CD1c-positive myeloid dendritic cell (primary cell): ENCODE measurements at regions not wholly inside any gene's neighbourhood (a gene's known extent, or its start where the extent isn't known, plus 50 kb on each side); places are given as distances from the start of the nearest gene placed in this dataset.

Experiments
- DNase-seq: peaks from one replicate; pipeline ENCODE4 v3.0.0-alpha.2; 2016; ENCODE audit errors: extremely low spot score

DNA sequence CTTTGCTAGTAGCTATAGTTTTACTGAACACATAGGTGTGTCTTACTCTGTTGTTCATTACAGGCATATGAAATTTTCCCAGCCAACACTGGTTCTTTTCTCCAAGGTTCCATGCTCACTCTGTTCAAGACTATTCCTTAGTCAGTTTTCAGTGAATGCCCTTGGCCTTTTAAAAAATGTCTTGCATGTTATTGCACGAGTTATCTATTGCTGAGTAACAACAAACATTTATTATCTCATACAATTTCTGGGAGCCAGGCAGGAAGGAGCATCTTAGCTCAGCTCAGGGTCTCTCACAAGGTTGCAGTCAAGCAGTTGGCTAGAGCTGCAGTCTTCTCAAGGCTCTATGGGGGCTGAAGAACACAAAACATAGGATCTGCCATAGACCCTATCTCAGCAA is 223.5 kb downstream of the BTG1 start:
- DNase-seq, result no peak

DNA sequence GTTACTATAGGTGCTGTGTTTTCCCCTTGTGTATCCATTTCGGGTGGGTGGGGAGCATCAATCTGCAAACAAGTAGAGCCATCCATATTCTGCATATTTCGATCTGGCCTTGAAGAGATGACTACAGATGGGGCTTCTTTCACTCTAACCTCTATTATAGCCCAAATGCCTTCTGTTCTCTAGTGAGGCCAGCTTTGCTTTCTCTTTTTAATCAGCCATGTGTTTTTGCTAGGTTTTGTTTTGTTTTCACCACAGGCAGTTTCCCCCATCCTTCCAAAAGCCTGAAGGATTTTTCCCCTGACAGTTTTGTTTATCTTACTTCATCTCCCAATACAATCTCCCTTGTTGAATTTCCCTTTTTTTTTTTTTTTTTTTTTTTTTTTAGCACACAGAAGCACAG is 224.1 kb downstream of the BTG1 start:
- no peak for DNase-seq

DNA sequence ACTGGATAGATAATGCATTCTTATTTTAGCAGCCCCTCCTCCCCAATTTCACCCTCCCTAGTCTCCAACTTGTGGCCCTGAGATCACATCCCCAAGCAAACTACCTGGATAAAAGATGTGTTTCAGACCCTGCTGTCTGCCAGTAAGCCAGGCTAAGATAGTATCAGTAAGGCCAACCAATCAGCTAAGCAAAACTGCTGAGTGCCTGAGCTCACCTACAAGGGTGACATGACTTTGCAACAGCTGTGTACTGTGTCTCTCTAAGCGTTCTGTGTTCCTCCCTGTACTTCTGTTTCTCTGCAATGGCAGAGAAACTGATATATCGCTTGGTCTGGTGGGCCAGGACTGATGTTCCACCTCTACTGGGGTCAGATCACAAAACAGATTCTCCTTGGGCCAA is 224.9 kb downstream of the BTG1 start:
- DNase-seq, result no peak

DNA sequence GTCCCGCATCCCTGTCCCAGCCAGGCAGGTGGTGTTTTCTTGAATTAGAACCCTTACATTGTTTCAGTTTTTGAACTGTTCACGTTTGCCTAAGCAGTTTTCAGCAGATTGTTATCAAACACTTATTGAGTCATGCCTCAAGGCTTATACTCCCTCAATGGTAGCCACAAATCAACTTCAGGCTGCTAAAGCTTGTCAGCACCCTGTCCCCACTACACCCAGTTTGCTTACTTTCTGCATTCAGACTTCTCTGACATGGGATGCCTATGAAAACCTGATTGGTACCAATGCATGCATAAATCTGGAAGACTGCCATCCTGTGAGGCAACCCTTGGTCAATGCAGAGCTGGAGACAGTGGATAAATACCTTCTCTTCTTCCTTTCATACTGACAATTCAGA is 225.4 kb downstream of the BTG1 start:
- DNase-seq, result no peak

DNA sequence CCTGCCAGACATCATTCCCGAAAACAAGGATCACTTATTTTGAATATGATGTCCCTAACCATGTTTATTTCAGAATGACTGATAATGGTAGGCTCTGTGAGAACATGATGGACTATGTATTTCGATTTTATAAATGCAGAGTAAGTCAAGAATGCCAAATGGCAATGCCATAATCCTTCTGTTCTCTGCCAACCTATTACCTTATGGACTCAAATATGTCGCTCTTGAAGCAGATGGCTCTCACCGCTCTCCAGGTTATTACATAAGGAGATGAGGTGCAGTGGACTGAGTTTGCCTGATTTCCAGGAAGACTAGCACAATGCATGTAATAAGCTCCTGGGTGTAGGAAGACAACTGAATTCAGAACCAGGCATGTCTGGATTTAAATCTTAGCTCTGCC is 227.2 kb downstream of the BTG1 start:
- DNase-seq, result no peak

DNA sequence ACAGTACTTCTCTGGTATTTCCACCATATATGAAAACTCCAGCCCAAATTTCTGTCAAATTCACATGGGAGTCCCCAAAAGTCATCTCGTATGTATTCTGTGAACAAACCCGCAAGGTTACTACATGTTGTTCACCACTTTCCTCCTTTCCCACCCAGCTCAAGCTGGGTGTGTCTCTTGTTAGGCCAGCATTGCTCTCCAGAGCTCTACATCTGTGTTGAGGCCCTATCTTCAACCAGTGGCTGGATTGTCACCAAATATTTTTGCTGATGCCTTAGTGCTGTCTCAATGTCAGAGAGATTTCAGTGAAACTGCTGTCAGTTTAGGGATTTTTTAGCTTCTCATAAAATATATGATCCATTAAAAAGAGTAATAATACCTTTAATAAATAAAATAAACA is 230.9 kb downstream of the BTG1 start:
- no peak for DNase-seq

DNA sequence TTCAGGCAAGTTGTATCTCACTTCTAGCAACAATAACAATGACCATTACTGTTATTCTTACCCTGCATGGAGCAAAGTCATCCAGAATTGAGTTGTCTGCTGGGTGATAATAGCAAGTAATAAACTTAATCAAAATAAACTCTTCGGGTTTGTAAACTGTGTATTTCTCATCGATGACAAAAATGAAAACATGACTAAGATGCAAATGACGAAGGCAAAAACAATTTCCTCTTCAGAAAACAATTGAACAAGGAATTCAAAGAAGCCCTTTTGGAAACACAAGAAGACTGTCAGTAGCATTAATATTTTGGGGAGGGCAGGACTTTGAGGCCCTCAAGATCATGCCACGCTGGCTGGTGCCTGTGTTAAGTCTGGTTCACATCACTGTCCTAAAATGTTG is 232.0 kb downstream of the BTG1 start:
- no peak for DNase-seq

DNA sequence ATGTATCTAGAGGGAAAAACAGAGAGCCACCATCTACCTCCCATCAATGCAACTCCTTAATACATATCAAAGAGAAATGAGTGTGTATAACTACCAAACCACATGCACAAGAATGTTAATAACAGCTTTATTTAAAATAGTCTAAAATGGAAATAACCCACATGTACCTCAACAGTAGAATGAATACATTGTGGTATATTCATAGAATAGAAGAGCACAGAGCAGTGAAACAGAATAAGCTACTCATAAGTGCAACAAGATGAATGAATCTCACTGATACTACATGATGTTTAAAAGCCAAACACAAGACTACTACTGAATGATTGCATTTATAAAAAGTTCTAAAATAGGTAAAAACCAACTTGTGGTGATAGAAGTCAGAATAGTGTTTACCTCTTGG is 232.5 kb downstream of the BTG1 start:
- DNase-seq, result no peak

DNA sequence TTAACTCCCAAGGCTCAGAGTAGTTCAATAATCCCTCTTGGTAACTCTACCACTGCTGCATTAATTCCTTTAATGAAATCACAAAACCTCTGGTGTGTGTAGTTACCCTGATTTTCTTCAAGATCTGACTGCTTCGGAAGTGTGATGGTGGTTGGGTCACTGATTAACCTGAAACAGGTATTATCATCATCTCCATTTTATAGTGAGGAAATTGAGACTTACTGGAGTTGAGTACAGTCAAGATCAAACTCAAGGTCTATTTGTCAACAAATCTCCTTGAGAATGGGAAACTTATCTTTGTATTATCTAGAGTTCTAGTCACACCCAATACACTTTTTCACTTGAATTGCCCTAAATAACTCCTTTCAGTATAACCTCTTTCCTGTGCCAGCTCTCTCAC is 233.5 kb downstream of the BTG1 start:
- no peak for DNase-seq

DNA sequence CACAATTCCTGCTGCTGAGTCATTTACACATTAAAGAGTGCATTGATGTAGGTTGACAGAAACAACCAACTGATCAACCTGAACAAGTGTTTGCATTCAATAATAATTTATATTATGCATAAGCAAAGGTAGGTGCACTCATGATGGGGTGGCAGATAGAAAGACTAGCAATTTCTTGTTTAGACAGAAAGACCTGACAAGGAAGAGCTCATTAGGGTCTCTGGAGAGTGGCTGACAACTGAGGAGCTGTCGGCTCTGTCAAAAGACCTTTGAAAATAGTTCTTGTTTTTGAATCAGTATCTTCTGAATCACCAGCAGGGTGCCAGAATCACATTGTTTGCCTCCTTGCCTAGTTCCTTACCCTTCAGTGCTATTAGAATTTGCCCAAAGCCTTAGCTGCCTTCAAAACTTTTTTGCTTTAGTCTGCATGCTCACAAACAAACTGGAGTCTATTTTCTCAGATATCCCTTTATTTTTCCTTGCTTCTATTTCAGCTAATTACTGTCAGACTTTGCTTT is 234.7 kb downstream of the BTG1 start:
- DNase-seq, result no peak

DNA sequence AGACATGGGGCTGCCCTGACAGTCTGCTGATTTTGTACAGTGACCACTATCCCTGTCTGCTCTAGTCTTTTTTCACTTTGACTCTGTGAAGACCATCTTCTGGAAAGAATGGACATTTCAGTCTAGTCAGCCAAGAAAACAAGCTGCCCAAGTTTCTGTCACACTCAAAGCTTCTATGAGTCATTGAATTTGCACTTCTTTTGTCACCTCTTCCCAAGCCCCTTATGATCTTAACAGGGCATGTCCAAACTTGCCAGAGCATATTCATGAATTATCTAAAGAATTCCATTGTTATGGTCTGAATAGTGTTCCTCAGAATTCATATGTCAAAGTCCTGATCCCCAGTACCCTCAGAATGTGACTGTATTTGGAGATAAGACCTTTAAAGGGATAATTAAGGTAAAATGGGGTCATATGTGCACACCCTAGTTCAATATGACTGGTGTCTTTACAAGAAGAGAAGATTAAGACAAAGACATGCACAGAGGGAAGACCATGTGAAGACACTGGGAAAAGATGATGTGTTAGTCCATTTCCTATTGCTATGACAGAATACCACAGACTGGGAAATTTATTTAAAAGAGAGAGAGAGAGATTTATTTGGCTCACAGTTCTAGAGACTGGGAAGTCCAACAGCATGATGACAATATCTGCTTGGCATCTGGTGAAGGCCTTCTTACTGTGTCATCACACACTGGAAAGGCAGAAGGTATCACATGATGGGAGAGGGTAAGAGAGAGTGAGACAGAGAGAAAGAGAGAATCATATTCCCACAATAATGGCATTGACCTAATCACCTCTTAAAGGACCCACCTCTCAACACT is 242.6 kb downstream of the BTG1 start:
- DNase-seq, result no peak

DNA sequence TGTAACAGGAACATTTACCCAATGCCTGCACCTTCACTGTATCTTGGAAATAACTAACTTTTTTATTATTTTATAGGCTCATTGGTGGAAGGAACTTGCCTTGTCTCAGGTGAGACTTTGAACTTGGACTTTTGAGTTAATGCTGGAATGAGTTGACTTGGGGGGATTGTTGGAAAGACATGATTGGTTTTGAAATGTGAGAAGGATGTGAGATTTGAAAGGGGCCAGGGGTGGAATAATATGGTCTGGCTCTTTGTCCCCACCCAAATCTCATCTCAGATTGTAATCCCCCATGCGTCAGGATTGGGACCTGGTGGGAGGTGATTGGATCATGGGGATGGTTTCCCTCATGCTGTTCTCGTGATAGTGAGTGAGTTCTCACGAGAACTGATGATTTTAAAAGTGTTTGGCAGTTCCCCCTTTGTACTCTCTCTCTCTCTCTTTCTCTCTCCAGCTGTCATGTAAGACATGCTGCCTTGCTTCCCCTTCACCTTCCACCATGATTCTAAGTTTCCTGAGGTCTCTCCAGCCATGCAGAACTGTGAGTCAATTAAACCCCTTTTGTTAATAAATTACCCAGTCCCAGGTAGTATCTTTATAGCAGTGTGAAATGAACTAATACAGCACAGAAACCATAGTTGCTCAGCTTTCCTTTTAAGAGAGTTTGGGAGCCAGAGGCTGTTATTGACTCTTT is 244.1 kb downstream of the BTG1 start:
- no peak for DNase-seq

DNA sequence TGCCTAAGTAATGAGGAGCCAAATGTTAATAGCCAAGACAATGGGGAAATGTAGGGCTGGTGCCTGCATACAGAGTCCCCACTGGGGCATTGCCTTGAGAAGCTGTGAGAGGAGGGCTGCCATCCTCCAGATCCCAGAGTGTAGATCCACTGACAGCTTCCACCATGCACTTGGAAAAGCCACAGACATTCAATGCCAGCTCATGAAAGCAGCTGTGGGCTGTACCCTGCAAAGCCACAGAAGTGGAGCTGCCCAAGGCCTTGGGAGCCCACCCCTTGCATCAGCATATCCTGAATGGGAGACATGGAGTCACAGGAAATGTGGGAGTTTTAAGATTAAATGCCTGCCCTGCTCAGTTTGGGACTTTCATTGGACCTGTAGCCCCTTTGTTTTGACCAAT is 244.7 kb downstream of the BTG1 start:
- DNase-seq, result no peak

DNA sequence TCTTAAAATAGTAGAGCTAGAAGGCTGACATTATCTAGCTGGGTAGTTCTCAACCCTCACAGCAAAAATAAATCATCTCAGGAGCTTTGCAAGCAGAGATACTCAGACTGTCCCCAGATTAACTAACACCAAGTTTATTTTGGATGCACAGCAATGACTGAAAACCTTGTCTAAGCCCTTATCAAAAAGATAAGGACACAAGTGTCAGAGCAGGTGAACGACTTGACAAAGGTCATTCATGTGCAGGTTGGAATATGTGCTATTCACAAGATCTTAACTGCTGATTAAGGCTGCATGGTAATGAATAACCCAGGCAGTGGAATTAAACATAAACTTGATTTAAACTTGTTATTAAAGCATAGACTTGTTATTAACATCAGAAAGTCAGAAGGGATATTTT is 246.6 kb downstream of the BTG1 start:
- DNase-seq, result no peak

DNA sequence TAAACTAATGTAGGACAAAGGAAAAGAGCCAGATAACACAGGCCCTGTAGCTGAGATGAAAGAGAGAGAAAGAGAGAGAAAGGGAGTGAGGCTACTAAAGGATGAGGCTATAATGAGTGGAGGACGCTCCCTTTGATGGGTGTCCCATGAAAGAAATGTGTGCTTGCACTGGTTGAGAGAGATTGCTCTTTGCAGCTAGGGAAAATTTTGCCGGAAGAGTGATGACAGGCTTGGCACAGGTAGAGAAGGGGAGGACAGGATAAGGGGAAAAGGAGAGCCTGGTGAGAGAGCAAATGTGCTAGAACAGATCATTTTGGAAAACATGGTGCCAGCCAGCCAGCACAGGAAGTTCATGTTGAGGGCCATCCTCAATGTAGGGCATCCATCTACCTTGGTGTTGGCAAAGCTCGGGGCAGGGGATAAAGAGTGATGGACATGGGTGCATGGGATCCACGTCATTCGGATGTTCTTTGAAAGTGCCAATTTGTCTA is 248.6 kb downstream of the BTG1 start:
- no peak for DNase-seq

DNA sequence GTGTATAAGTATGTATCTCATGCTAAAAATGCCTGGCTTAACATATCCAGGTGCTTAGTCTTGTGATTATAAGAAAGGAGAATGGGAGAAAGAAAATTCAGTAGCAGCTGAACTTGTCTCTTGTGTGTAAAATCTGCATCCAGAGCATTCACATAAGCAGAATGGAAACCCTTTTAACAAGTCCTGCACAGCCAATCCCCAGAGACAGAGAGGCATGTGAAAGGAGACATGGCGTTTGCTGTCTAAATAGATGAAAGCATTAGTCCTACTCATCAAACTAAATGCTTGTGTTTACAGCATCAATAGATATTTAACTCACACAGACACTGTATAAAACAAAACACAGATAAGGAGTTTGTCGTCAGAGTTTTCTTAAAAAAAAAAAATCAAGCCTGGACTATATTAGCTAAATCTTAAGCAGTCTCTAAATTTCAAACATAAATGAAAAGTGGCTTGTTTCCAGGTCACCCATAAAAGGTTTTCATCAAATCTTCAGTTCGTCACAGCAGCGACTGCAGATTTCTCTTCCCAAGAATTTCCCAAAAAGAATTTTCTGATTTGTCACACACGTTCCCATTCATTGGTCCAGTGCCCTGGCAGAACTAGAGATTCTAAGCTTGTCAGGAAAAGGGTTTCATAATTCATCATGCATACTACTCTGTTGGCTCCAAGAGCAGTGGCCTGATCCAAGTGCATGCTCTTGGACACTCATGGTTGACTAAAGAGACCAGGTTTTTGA is 249.2 kb downstream of the BTG1 start:
- no peak for DNase-seq

DNA sequence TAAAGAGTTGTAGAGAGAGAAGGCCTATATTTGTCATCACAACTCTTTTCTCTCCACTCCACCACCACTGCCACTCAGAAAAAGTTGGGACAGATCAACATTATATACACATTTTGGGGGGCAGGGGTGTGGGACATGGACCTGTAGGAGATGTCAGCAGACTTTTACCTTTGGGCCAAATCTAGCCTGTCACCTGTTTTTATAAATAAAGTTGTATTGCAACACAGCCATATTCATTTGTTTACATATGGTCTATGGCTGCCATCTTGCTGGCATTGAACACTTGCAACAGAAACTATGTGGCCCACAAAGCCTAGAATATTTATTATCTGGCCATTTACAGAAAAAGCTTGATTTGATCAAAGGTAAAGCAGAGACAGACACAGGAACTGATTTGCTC is 250.7 kb downstream of the BTG1 start:
- no peak for DNase-seq

DNA sequence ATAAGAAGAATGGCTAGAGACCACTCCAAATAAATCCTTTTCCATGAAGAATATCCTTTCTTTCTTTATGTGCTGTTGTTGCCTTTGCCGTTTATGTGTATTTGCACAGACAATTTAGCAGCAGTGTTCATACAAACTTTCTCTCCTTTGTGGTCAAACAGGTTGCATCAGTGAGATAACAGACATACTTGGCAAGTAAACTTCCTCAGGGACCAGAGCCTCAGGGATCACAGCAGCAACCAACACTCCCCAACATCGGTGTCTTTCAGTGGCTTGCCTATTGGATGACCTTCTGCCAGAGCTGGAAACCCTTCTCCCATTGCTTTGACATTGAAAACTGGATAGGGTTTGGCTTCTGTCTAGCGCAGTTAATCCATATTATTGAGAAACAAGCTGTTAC is 252.2 kb downstream of the BTG1 start:
- DNase-seq, result no peak

DNA sequence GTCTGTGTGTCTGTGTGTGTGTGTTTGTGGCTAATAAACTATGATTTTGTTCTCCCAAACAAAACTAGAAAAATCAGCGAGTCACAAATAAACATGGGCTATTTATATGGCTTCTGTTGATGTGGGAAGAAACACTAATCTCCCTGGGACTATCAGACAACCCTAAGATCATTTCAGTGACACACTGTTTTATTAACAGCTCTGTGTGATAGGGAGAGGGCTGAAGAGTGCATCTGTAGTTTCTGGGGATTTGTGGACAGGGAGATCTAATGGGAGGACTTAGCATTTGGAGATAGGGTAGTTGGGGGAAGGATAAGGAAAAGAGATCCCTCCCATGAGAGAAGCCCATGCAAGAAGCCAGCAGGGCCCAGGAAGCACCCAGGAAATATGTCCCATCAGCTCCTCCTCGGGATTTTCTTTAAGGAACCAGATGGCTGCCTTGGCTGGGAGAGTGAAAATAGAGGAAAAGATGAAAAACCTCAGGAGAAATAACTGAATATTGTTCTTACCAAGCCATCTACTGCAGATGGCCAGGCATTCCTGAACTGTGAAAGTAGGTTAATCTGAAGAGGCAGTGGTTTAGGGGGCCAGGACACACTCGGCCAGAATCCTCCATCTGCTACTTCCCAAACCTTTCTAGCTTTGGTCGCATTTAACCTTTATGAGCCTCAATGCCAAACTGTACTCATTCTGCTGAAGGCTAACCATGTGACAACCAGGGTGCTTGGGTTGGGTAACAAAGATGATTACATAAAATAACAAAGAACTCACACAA is 253.4 kb downstream of the BTG1 start:
- no peak for DNase-seq

DNA sequence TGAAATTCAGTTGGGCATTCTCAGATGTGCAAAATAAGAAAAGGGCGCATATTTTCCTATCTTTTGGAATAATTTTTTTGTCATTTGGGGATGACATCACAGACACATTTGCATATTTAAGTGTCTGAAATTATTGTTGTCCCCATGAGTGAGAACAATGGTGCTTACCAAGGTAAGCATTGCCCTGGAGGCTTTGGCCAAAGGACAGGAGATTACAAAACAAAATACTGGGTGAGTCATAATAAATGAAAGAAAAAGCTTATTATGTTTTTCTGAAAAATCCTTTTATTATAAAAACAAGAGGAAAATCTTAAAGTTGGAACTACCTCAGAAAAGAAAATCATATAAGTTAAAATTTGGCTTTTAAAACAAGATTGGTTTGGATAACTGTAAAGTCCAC is 254.9 kb downstream of the BTG1 start:
- DNase-seq, result no peak

DNA sequence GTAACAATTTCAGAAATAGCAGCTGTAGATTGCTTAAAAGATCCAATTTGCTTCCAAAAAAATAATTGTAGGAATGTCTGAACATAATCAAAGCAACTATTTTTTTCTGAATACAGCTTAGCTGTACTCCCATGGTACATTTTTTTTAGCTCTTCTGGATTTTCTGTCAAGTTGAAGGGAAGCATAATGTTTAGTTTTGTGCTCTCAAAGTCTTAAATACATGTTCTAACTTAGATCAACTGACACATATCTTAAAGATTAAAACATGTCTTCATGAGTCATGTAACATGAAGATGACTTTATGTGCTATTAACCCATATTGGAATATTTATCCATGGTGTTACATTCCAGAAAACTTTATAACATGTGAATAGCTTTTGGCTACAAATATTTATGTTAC is 255.7 kb downstream of the BTG1 start:
- DNase-seq, result no peak

DNA sequence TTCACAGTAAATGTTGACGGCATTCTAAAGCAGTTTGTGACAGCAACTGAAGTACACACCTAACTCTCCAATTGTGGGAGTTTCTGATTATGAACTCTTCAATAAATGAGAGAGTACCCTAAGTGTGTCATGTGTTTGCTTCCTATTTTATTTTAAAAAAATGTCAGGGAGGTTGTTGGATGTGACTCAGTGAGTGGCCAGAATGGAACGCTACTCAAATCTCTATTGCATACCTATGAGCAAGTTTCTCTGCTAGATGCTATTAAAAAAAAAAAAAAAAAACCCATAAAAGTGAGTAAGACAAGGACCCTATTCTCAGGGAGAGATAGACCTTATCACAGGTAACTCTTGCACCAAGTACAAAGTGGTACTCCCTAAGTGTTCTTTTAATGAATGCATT is 256.6 kb downstream of the BTG1 start:
- DNase-seq, result no peak
